ENCODE measurements at regions not wholly inside any gene's neighbourhood (a gene's known extent, or its start where the extent isn't known, plus 50 kb on each side); places are given as distances from the start of the nearest gene placed in this dataset.

- TF ChIP-seq CTCF (IDR thresholded peaks at IDR 0.05) (no peak), POLR2A (IDR thresholded peaks at IDR 0.05) (no peak)
Measured at GRCh38 chr5:135743181-135743580, 91.3 kb upstream of the SLC25A48 start.

All from body of pancreas (tissue), 4 donors.